Mucosa of descending colon (tissue), 3 donors: ENCODE measurements at regions not wholly inside any gene's neighbourhood (a gene's known extent, or its start where the extent isn't known, plus 50 kb on each side); places are given as distances from the start of the nearest gene placed in this dataset.

Experiments
- ATAC-seq: fragments of 200-7000 bp; cut with Tn5 transposase; one replicate; pipeline ENCODE4 v1.9.1; 2020; ENCODE audit warnings: mild to moderate bottlenecking, moderate library complexity
- DNase-seq, 3 donors: peaks; one replicate each; pipeline ENCODE4 v3.0.0-alpha.2; 2020
- H3K36me3 ChIP-seq: fragments of 200-600 bp; one replicate; pipeline ENCODE4 v1.8.0; 2021; ENCODE audit warnings: low read depth, mild to moderate bottlenecking
- H3K4me1 ChIP-seq: fragments of 200-600 bp; one replicate; pipeline ENCODE4 v1.8.0; 2021; ENCODE audit warnings: low read depth, mild to moderate bottlenecking
- H3K4me3 ChIP-seq: fragments of 200-600 bp; one replicate; pipeline ENCODE4 v1.8.0; 2021; ENCODE audit warnings: mild to moderate bottlenecking
- H3K9me3 ChIP-seq: fragments of 200-600 bp; one replicate; pipeline ENCODE4 v1.8.0; 2021; ENCODE audit warnings: mild to moderate bottlenecking
- CTCF ChIP-seq: fragments of 200-600 bp; IDR thresholded peaks from one replicate; pipeline ENCODE4 v1.8.0; 2022; ENCODE audit warnings: antibody characterized with exemption, mild to moderate bottlenecking
- intact Hi-C, 2 donors: fragments of 100-400 bp; cut with DNase I in 1 of 2; cut with micrococcal nuclease in 1 of 2; formaldehyde crosslinking; loops; one replicate each; pipeline versions ENCODE4 v1.11.0 to v1.11.1; 2022; cut with DNase I, micrococcal nuclease
- donor health status: DM: no; HTN: no; CAD: no; lungs with moderate emphysema.
- donor health status: DM: no; HTN: no; CAD: no.
- donor health status: DM: no; HTN: yes; CAD: no.

DNA sequence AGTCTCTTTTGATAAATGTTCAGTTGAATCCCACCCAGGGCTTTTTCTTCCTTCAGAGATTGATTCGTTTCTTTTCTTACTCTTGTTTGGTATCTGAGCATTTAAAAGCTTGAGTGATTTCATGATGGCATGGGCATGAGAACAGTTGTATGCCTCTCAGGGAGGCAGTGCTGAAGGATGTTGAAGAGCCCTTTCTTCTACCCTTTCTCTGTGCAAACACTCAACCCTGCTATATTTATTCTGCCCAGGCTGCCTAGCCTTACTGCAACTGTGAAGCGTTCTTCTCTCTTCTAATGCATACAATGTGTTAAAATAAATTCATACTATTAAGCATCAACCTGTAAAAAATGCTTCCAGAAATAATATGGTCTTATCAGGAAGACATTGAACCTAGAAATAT lies 367.6 kb upstream of the LCORL start:
- ATAC-seq, result no peak
- Histone ChIP-seq H3K4me3 (no peak overlapping the region), H3K36me3 (no peaks in the 10 kb centered on the region), H3K9me3 (no peaks in the 10 kb centered on the region), H3K4me1 (no peaks in the 10 kb centered on the region)
- intact Hi-C loops, result no loop called here
- no peak for TF ChIP-seq CTCF
- DNase-seq, result no peak

DNA sequence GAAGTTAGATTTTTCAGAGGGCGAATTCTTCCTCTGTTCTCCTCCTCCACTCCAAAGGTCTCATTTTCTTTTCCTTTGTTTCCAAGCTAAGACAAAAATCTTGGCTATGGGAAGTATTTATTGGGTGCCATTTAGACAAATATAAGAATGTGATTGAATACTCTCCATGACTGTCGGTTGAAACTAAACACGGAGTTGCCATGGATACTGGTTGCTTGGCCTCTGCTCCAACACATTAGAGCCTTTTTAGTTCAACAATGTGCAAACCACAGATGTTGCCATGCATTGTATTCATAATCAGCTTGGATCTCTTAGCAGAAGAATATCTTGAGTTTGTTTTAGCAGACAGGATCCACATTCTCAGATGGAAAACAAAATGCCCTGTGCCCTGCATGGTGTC lies 366.5 kb upstream of the LCORL start:
- Histone ChIP-seq H3K36me3 (no peaks in the 10 kb centered on the region), H3K9me3 (no peaks in the 10 kb centered on the region), H3K4me1 (no peaks in the 10 kb centered on the region), H3K4me3 (no peak overlapping the region)
- no peak for TF ChIP-seq CTCF
- intact Hi-C loops, result no loop called here
- no peak for ATAC-seq
- no peak for DNase-seq

- DNase-seq, result no peak
These were observed 359.6 kb upstream of the LCORL start for GRCh38 chr4:18381186-18381585.

DNA sequence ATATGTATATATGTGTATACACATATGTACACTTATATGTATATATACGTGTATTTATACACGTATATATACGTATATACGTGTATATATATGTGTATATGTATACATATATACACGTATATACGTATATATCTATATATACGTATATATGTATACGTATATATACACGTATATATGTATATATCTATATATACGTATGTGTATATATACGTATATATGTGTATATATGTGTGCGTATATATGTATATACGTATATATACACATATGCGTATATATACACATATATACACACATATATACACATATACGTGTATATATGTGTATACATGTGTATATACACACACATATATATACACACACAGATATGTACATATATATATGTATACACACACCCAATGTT lies 348.0 kb upstream of the LCORL start:
- no peak for DNase-seq
- H3K4me1 ChIP-seq, result no peaks in the 10 kb centered on the region
- H3K36me3 ChIP-seq, result no peaks in the 10 kb centered on the region
- intact Hi-C loops, result loop anchor here in 1 of 2 donors (5.0 kb wide), 1 partner anchor 552 kb away; no protein-coding TSS in a partner anchor
- no peak overlapping the region for H3K4me3 ChIP-seq
- ATAC-seq, result no peak
- no peaks in the 10 kb centered on the region for H3K9me3 ChIP-seq
- TF ChIP-seq CTCF, result no peak

More at GRCh38 chr4:18381186-18381585, 359.6 kb upstream of the LCORL start:
- H3K9me3 ChIP-seq, result no peaks in the 10 kb centered on the region
- H3K4me1 ChIP-seq, result no peaks in the 10 kb centered on the region
- no peaks in the 10 kb centered on the region for H3K36me3 ChIP-seq
- ATAC-seq, result no peak
- no peak for TF ChIP-seq CTCF
- intact Hi-C loops, result no loop called here
- no peak overlapping the region for H3K4me3 ChIP-seq

DNA sequence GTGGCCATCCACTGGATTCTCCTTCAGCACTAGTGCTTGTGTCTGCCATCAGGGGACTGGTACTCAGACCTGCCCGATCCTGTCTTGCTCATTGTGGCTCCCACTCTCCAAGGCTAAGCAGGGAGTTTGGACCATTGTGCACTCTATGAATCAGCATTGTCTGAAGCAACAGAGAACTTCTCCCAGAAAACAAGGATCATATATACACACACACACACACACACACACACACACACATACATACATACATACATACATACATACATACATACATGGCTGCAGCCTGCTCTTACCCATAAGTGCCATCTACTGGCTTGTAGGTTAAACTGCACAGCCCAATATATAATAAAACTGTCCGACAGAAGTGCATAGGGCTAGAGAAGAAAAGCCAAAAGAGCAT lies 345.3 kb upstream of the LCORL start:
- no peak overlapping the region for H3K4me3 ChIP-seq
- intact Hi-C loops, result loop anchor here in 1 of 2 donors (5.0 kb wide), 1 partner anchor 550 kb away; no protein-coding TSS in a partner anchor
- no peaks in the 10 kb centered on the region for H3K36me3 ChIP-seq
- H3K9me3 ChIP-seq, result no peaks in the 10 kb centered on the region
- peak; percentile 30 for TF ChIP-seq CTCF
- ATAC-seq, result peak; percentile 82
- H3K4me1 ChIP-seq, result no peaks in the 10 kb centered on the region
- DNase-seq, result peak in 1 of 3 donors; percentile 23

GRCh38 chr4:18366136-18366535 lies 344.6 kb upstream of the LCORL start:
- DNase-seq, result no peak
- intact Hi-C loops, result loop anchor here in 1 of 2 donors (5.0 kb wide), 1 partner anchor 549 kb away; no protein-coding TSS in a partner anchor
- H3K4me1 ChIP-seq, result no peaks in the 10 kb centered on the region
- no peak for TF ChIP-seq CTCF
- H3K9me3 ChIP-seq, result no peaks in the 10 kb centered on the region
- no peak for ATAC-seq
- H3K4me3 ChIP-seq, result no peak overlapping the region
- H3K36me3 ChIP-seq, result no peaks in the 10 kb centered on the region
